PC-9 (cell line): ENCODE measurements at regions not wholly inside any gene's neighbourhood (a gene's known extent, or its start where the extent isn't known, plus 50 kb on each side); places are given as distances from the start of the nearest gene placed in this dataset.

ENCODE experiments used
- BruUV-seq: library from RNA; stranded (reverse); fragments of 400-500 nt; replicated peaks from 2 replicates; lab custom pipeline; 2021; lab: Mats Ljungman, UMichigan
- CTCF ChIA-PET: fragments of 300-600 bp; sonication (Branson Sonifier 250); formaldehyde crosslinking; loops from one replicate; lab custom pipeline; 2022; ENCODE audit warnings: antibody characterized with exemption; lab: Charles Lee
- POLR2A ChIA-PET: fragments of 300-600 bp; sonication (Branson Sonifier 250); formaldehyde crosslinking; loops from one replicate; lab custom pipeline; 2022; ENCODE audit warnings: antibody characterized with exemption; ENCODE audit not compliant: unreplicated experiment; lab: Charles Lee
- DNase-seq, 2 experiments: peaks; one replicate each; pipeline versions ENCODE4 v3.0.0 to v3.0.0-alpha.2; 2015 to 2022; ENCODE audit warnings: mixed read lengths in 1 of 2
- H2AFZ ChIP-seq: fragments of 200-600 bp; sonication (generic); 2 replicates; pipeline ENCODE4 v1.8.1; 2017; ENCODE audit warnings: antibody characterized with exemption
- H3F3A ChIP-seq: fragments of 200-600 bp; sonication (generic); 2 replicates; pipeline ENCODE4 v1.8.1; 2017; ENCODE audit warnings: antibody characterized with exemption, mild to moderate bottlenecking, low read depth; ENCODE audit not compliant: insufficient read depth
- H3K27ac ChIP-seq: fragments of 200-600 bp; sonication (generic); 2 replicates; pipeline ENCODE4 v1.6.1; 2016; ENCODE audit warnings: mixed run types
- H3K27me3 ChIP-seq: fragments of 200-600 bp; sonication (generic); 2 replicates; pipeline ENCODE4 v1.6.1; 2016; ENCODE audit warnings: low read depth, mixed run types; ENCODE audit not compliant: insufficient read depth
- H3K36me3 ChIP-seq: fragments of 200-600 bp; sonication (generic); 2 replicates; pipeline ENCODE4 v1.6.1; 2016; ENCODE audit warnings: low read depth, mixed run types
- H3K4me1 ChIP-seq: fragments of 200-600 bp; sonication (generic); replicated peaks from 2 replicates; pipeline ENCODE4 v1.6.1; 2016; ENCODE audit warnings: mixed run types; ENCODE audit not compliant: insufficient read depth
- H3K4me2 ChIP-seq: fragments of 200-600 bp; sonication (generic); 2 replicates; pipeline ENCODE4 v1.6.1; 2017; ENCODE audit warnings: mixed run types
- H3K4me3 ChIP-seq: fragments of 200-600 bp; sonication (generic); 2 replicates; pipeline ENCODE4 v1.6.1; 2016; ENCODE audit warnings: mixed run types
- H3K79me2 ChIP-seq: fragments of 200-600 bp; sonication (generic); 2 replicates; pipeline ENCODE4 v1.6.1; 2017; ENCODE audit warnings: low read depth, mixed run types
- H3K9me2 ChIP-seq: fragments of 200-600 bp; sonication (generic); 2 replicates; pipeline ENCODE4 v1.8.1; 2017; ENCODE audit warnings: mild to moderate bottlenecking; ENCODE audit not compliant: insufficient read depth
- H3K9me3 ChIP-seq: fragments of 200-600 bp; sonication (generic); 2 replicates; pipeline ENCODE4 v1.8.1; 2016; ENCODE audit warnings: low read depth; ENCODE audit not compliant: insufficient read depth
- H4K20me1 ChIP-seq: fragments of 200-600 bp; sonication (generic); 2 replicates; pipeline ENCODE4 v1.8.1; 2017; ENCODE audit not compliant: insufficient read depth
- EZH2 ChIP-seq: fragments of 200-600 bp; sonication (generic); IDR thresholded peaks from 2 replicates; pipeline ENCODE4 v1.8.0; 2017; ENCODE audit warnings: antibody characterized with exemption, low read depth
- intact Hi-C: fragments of 100-400 bp; cut with micrococcal nuclease; formaldehyde crosslinking; loops from one replicate; pipeline ENCODE4 v1.10.0; 2022; ENCODE audit not compliant: unreplicated experiment
- TF ChIP-seq, protein P1 (sequence below): fragments of 200-600 bp; sonication (generic); conservative IDR thresholded peaks from 2 replicates; pipeline ENCODE4 v1.6.1; 2017; ENCODE audit warnings: mixed run types, antibody characterized with exemption, mild to moderate bottlenecking, moderate library complexity

DNA sequence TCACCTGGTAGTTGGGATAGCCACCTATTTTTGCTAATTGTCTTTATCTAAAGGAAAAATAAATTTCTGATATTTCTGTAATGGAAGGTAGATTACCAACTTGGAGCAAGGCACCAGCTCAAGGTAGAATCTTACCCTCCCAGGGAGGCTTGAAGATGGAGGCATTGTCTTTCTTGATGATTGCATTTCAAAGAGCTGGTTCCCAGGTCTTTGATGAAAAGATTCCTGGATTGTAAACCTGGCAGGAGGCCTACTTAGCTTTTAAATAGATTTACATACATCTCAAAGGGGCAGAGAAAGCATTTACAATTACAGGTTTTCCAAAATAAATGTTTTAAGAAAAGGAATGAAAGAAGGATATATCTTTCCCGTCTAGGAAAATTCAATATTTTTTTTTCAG, 729.2 kb downstream of the LRFN5 start:
- Histone ChIP-seq H3K9me2 (no peaks in the 10 kb centered on the region), H3K9me3 (no peaks in the 10 kb centered on the region), H3K4me2 (no peak overlapping the region), H3K4me3 (no peak overlapping the region), H3K4me1 (no peaks in the 10 kb centered on the region), H3K27me3 (no peaks in the 10 kb centered on the region), H3F3A (no peaks in the 10 kb centered on the region), H3K27ac (no peak overlapping the region), H4K20me1 (no peaks in the 10 kb centered on the region), H2AFZ (no peak overlapping the region), H3K36me3 (no peaks in the 10 kb centered on the region), H3K79me2 (no peaks in the 10 kb centered on the region)
- ChIA-PET CTCF (no interaction called here), POLR2A (no interaction called here)
- no TSS peak for BruUV-seq
- TF ChIP-seq, protein P1, sequence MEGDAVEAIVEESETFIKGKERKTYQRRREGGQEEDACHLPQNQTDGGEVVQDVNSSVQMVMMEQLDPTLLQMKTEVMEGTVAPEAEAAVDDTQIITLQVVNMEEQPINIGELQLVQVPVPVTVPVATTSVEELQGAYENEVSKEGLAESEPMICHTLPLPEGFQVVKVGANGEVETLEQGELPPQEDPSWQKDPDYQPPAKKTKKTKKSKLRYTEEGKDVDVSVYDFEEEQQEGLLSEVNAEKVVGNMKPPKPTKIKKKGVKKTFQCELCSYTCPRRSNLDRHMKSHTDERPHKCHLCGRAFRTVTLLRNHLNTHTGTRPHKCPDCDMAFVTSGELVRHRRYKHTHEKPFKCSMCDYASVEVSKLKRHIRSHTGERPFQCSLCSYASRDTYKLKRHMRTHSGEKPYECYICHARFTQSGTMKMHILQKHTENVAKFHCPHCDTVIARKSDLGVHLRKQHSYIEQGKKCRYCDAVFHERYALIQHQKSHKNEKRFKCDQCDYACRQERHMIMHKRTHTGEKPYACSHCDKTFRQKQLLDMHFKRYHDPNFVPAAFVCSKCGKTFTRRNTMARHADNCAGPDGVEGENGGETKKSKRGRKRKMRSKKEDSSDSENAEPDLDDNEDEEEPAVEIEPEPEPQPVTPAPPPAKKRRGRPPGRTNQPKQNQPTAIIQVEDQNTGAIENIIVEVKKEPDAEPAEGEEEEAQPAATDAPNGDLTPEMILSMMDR: no peak
- no peak for TF ChIP-seq EZH2
- intact Hi-C loops: no loop called here
- DNase-seq: no peak

DNA sequence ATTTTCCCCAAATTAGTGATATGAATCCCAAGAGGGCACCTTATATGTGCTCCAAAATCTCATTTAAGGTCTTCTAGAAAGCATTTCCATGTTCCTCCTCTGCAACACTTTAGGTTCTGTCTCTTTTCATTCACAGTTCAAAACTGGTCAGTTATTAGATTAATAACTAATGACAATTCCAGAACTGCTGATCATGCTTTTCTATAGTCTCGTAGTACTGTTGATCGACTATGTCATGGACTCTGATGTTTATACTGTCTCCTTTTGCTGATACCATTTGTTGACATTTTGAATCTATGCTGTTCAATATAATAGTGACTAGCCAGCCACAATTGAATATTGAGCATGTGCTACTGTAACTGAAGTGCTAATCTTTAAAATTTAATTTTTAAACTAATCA, 728.3 kb downstream of the LRFN5 start:
- no peak for DNase-seq
- ChIA-PET POLR2A (no interaction called here), CTCF (no interaction called here)
- no peaks in the 10 kb centered on the region for H3K4me1 ChIP-seq
- no peak overlapping the region for H3K4me3 ChIP-seq
- H2AFZ ChIP-seq: no peak overlapping the region
- no peak overlapping the region for H3K4me2 ChIP-seq
- no peaks in the 10 kb centered on the region for H3K36me3 ChIP-seq
- no peaks in the 10 kb centered on the region for H3K27me3 ChIP-seq
- TF ChIP-seq, protein P1: no peak
- TF ChIP-seq EZH2: no peak
- H3K9me3 ChIP-seq: no peaks in the 10 kb centered on the region
- no TSS peak for BruUV-seq
- intact Hi-C loops: no loop called here
- no peaks in the 10 kb centered on the region for H4K20me1 ChIP-seq
- no peaks in the 10 kb centered on the region for H3K9me2 ChIP-seq
- H3K79me2 ChIP-seq: no peaks in the 10 kb centered on the region
- H3K27ac ChIP-seq: no peak overlapping the region
- H3F3A ChIP-seq: no peaks in the 10 kb centered on the region

DNA sequence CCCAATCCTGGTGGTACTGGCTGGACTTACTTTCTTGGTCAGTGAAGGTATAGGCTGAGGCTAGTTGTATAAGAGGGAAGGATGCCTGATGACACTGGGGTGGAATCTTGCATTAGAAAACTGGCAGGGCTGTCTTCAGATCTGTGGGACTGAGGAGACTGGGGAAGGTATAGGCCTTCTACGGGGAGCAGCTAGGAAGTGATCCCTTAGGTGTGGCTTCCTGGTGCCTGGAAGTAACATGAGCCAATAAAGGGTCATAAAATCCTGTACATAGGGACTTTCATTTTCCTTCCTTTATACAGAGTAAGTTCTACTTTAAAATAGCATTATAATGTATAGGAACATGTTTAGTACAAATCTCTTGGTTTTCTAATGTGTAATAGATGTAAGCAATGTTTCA, 716.8 kb downstream of the LRFN5 start:
- no peak overlapping the region for H3K27ac ChIP-seq
- H3K4me3 ChIP-seq: no peak overlapping the region
- H3K27me3 ChIP-seq: no peaks in the 10 kb centered on the region
- BruUV-seq: no TSS peak
- H3K9me3 ChIP-seq: no peaks in the 10 kb centered on the region
- POLR2A ChIA-PET: no interaction called here
- intact Hi-C loops: no loop called here
- H3K9me2 ChIP-seq: no peaks in the 10 kb centered on the region
- DNase-seq: no peak
- H4K20me1 ChIP-seq: no peaks in the 10 kb centered on the region
- H3F3A ChIP-seq: no peaks in the 10 kb centered on the region
- TF ChIP-seq EZH2: no peak
- TF ChIP-seq, protein P1: no peak
- H3K4me1 ChIP-seq: no peaks in the 10 kb centered on the region
- no peak overlapping the region for H3K4me2 ChIP-seq
- H2AFZ ChIP-seq: no peak overlapping the region
- CTCF ChIA-PET: no interaction called here
- no peaks in the 10 kb centered on the region for H3K79me2 ChIP-seq
- no peaks in the 10 kb centered on the region for H3K36me3 ChIP-seq
